ENCODE measurements at regions not wholly inside any gene's neighbourhood (a gene's known extent, or its start where the extent isn't known, plus 50 kb on each side); places are given as distances from the start of the nearest gene placed in this dataset.
"Not testable (repeated sequence)": the region's sequence is repeated elsewhere in the genome, so short reads cannot be mapped to it uniquely, and the experiment has no call there.

DNA sequence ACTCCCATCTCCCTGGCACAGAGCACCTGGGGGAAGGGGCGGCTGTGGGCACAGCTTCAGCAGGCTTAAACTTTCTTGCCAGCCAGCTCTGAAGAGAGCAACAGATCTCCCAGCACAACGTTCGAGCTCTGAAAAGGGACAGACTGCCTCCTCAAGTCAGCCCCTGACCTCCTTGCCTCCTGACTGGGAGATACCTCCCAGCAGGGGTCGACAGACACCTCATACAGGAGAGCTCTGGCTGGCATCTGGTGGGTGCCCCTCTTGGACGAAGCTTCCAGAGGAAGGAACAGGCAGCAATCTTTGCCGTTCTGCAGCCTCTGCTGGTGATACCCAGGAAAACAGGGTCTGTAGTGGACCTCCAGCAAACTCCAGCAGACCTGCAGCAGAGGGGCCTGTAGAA, 80.7 kb upstream of the ST3GAL6 start:
- not testable (repeated sequence) for TF ChIP-seq CTCF (IDR thresholded peaks at IDR 0.05 in 8 of 11, conservative IDR thresholded peaks at IDR 0.05 in 3 of 11); POLR2A (IDR thresholded peaks at IDR 0.05); POLR2AphosphoS5 (IDR thresholded peaks at IDR 0.05)
